SK-N-MC (cell line): ENCODE measurements at regions not wholly inside any gene's neighbourhood (a gene's known extent, or its start where the extent isn't known, plus 50 kb on each side); places are given as distances from the start of the nearest gene placed in this dataset.
"Not testable (repeated sequence)": the region's sequence is repeated elsewhere in the genome, so short reads cannot be mapped to it uniquely, and the experiment has no call there.

Experiments used
- DNase-seq: peaks from one replicate; pipeline ENCODE4 v3.0.0-alpha.2; 2011; ENCODE audit warnings: low read depth, low spot score
- H3K27ac ChIP-seq: fragments of 200-600 bp; sonication (generic); 2 replicates; pipeline ENCODE4 v1.5.1; 2016; ENCODE audit warnings: mixed run types
- H3K36me3 ChIP-seq: fragments of 200-600 bp; sonication (generic); 2 replicates; pipeline ENCODE4 v1.6.1; 2017; ENCODE audit warnings: antibody characterized with exemption, low read length, mixed read lengths; ENCODE audit not compliant: insufficient read depth
- H3K4me3 ChIP-seq: fragments of 200-600 bp; sonication (generic); 2 replicates; pipeline ENCODE4 v1.5.1; 2016
- H3K9ac ChIP-seq: fragments of 200-600 bp; sonication (generic); 2 replicates; pipeline ENCODE4 v1.8.0; 2017; ENCODE audit warnings: mixed run types, mixed read lengths; ENCODE audit not compliant: insufficient read length
- H3K9me3 ChIP-seq: fragments of 200-600 bp; sonication (generic); 2 replicates; pipeline ENCODE4 v1.6.1; 2017; ENCODE audit warnings: low read depth, mild to moderate bottlenecking, antibody characterized with exemption, low read length, moderate library complexity, mixed read lengths
- EZH2 ChIP-seq: fragments of 200-600 bp; sonication (generic); IDR thresholded peaks from one replicate; pipeline ENCODE4 v1.6.1; 2017; ENCODE audit warnings: antibody characterized with exemption
- FOXP2 ChIP-seq: optimal IDR thresholded peaks from 2 replicates; pipeline ENCODE3; 2011; ENCODE audit warnings: mild to moderate bottlenecking, moderate library complexity; ENCODE audit not compliant: insufficient read depth; ENCODE audit errors: extremely low read length, control extremely low read depth
- POLR2AphosphoS5 ChIP-seq: IDR thresholded peaks from 2 replicates; pipeline ENCODE4 v1.6.1; 2012; ENCODE audit warnings: mild to moderate bottlenecking, low read depth, low read length, borderline replicate concordance

DNA sequence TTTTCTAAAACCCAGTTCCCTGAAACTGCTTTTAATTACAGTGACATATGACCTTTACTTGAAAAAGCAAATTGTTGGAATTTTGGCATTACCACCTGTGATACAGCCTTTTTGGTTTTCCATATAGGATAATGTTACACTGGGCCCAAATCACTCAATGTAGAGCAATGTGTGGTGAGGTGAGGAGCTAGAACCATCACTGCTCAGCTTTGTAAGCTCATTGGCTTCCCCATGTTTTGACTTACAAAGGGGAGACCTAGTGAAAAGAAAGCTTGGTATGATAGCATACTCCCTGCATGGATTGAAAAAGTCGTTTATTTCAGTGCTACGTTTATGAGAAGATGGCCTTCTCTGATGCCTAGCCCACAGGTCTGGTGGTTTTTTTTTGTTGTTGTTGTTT lies 470.4 kb upstream of the EPHA7 start:
- TF ChIP-seq POLR2AphosphoS5 (no peak), EZH2 (no peak), FOXP2 (no peak)
- no peak overlapping the region for H3K27ac ChIP-seq

DNA sequence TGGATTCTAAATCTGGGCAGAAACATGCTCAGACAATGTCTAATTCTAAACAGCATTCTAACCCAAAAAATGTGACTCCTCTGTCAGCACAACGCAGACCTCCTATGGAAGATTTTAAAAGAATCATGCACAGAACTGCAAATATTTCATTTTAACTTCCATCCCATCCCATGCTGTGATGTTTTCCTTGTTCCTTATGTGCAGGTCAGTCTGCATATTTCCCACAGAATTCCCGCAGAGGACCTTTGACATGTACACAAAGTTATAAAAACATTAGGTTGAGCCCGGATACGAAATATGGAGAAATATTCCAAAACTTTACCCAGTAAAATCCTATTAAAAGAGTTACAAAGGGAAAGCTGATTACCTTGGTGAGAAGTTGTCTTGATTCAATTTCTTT lies 467.1 kb upstream of the EPHA7 start:
- TF ChIP-seq POLR2AphosphoS5 (no peak), FOXP2 (no peak), EZH2 (no peak)
- DNase-seq: no peak
- no peaks in the 10 kb centered on the region for H3K9me3 ChIP-seq
- H3K36me3 ChIP-seq: no peaks in the 10 kb centered on the region
- no peak overlapping the region for H3K27ac ChIP-seq
- H3K4me3 ChIP-seq: no peak overlapping the region
- no peak overlapping the region for H3K9ac ChIP-seq

More for the DNA sequence above, 470.4 kb upstream of the EPHA7 start:
- no peak for DNase-seq
- no peak overlapping the region for H3K9ac ChIP-seq
- H3K4me3 ChIP-seq: no peak overlapping the region
- no peaks in the 10 kb centered on the region for H3K36me3 ChIP-seq
- H3K9me3 ChIP-seq: no peaks in the 10 kb centered on the region

DNA sequence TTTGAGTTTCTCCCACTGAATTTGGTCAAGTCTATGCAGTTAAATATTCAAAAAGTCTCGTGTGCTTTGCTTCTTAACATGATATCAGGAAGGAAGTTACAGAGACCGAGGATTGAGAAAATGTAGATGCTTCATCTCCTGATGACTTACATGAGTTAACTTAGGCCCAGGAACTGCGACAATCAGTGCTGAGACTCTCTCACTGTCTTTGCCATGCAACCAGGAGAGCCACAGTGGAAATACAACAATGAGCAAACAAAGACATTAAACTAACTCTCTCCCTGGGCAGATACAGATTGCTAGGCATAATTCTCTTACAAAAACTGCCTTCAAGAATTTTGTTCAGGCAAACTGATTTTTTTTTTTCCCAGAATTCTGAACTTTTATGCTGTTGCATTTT lies 440.6 kb upstream of the EPHA7 start:
- no peaks in the 10 kb centered on the region for H3K9me3 ChIP-seq
- H3K9ac ChIP-seq: no peak overlapping the region
- DNase-seq: no peak
- H3K4me3 ChIP-seq: no peak overlapping the region
- H3K36me3 ChIP-seq: no peaks in the 10 kb centered on the region
- no peak overlapping the region for H3K27ac ChIP-seq
- TF ChIP-seq FOXP2 (no peak), POLR2AphosphoS5 (no peak), EZH2 (no peak)

DNA sequence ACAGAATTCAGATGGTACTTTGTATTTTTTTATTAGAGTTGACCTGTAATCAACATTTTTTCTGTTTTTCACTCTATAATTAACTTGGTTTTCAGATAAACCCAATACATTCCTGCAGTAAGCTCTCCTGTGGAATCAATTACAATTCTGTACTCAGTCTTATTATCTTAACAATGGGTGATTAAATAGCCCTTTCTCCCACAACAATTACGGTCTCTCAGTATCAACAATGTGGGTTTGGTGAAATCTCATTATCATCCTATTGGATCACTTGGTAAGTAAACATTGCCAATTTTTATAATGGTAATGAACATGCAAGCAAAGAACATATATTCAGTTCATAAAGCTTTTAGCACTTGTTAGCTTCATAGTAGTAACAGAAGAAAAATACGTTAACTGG lies 438.9 kb upstream of the EPHA7 start:
- Histone ChIP-seq H3K27ac (no peak overlapping the region), H3K9ac (no peak overlapping the region), H3K4me3 (no peak overlapping the region), H3K9me3 (no peaks in the 10 kb centered on the region), H3K36me3 (no peaks in the 10 kb centered on the region)
- DNase-seq: no peak
- TF ChIP-seq FOXP2 (no peak), POLR2AphosphoS5 (no peak), EZH2 (no peak)

DNA sequence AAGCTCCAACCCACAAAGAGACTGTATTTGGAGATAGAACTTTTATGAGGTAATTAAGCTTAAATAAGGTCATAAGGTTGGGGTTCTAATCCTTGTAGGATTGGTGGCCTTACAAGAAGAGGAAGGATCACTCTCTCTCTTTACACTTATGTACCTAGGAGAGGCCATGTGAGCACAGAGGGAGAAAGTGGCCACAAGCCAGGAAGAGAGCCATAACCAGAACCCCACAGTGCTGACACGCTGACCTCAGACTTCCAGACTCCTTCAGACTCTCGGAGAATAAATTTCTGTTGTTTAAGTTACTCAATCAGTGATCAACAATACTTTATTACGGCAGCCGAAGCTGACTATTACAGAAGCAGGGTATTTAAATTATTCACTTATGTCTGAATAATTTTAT lies 430.5 kb upstream of the EPHA7 start:
- no peak for DNase-seq
- TF ChIP-seq EZH2: no peak
- TF ChIP-seq POLR2AphosphoS5: no peak
- no peak for TF ChIP-seq FOXP2
- no peaks in the 10 kb centered on the region for H3K36me3 ChIP-seq
- no peak overlapping the region for H3K4me3 ChIP-seq
- H3K9me3 ChIP-seq: no peaks in the 10 kb centered on the region
- no peak overlapping the region for H3K9ac ChIP-seq
- H3K27ac ChIP-seq: no peak overlapping the region

DNA sequence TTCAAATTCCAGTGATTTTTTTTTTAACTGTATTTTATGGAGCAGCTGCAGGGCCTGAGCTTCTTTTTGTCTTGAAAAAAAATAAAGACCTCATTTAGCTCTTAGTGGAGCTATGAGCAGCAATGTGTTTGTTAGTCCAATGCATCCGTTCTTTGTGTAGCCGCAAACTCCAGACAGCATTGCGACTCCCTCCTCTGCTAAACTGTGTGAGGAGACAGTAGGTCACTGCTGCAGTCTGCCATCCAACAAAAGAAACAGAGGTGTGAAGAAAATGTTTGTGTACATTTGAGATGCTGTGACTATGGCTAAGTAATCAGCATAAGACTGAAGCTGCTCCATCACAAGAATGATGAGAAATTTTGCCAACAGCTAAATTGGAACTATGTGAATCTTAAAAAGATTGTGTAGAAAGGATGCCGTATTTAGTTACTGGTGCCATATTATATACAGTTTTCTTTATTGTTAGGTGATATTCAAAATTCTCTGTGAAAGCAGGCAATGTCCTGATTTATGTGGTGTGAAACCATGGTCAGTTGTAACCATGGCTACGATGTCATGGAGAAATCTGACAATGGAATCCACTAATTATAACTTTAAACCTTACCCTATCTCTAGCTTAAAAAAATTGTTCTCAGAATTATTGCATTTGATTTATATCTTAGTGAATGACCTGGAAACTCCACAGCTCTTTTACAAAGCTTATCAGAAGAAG lies 428.8 kb upstream of the EPHA7 start:
- H3K9ac ChIP-seq: no peak overlapping the region
- H3K36me3 ChIP-seq: no peaks in the 10 kb centered on the region
- H3K4me3 ChIP-seq: no peak overlapping the region
- H3K27ac ChIP-seq: no peak overlapping the region
- no peaks in the 10 kb centered on the region for H3K9me3 ChIP-seq
- no peak for DNase-seq
- no peak for TF ChIP-seq EZH2
- no peak for TF ChIP-seq POLR2AphosphoS5
- no peak for TF ChIP-seq FOXP2

DNA sequence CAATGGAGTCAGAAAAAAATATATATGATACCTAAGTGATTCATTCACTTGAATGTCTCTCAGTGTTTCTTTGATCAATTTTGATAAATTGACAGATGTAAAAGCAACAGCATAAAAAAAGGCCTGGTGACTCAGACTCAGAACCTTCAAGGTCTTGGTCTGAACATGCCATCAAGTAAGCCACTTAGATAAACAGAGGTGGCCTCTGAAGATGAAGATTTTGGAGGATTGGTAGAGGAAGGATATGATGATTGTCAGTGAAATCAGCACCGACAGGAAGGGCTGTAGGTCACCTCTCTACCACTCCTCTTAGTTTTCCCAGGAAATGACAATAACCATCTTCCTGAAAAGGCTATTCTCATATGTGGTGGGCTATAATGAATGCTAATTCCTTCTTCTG lies 422.8 kb upstream of the EPHA7 start:
- Histone ChIP-seq H3K27ac (no peak overlapping the region), H3K4me3 (no peak overlapping the region), H3K9ac (no peak overlapping the region), H3K36me3 (no peaks in the 10 kb centered on the region), H3K9me3 (no peaks in the 10 kb centered on the region)
- no peak for TF ChIP-seq POLR2AphosphoS5
- no peak for TF ChIP-seq EZH2
- TF ChIP-seq FOXP2: no peak
- no peak for DNase-seq

DNA sequence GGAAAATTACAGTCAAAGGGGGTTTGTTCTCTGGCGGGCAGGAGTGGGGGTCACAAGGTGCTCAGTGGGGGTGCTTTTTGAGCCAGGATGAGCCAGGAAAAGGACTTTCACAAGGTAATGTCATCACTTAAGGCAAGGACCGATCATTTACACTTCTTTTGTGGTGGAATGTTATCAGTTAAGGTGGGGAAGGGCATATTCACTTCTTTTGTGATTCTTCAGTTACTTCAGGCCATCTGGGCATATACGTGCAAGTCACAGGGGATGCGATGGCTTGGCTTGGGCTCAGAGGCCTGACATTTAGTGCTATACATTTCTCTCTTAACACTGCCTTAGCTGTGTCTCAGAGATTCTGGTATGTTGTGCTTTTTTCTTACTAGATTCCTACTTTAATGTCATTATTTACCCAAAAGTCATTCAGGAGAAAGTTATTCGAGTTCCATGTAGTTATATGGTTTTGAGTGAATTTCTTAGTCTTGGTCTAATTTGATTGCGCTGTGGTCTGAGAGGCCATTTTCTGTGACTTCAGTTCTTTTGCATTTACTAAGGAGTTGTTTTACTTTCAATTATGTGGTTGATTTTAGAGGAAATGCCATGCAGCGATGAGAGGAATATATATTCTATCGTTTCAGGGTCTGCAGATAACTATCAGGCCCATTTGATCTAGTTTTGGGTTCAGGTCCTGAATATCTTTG lies 416.2 kb upstream of the EPHA7 start:
- H3K27ac ChIP-seq, DNase-seq, H3K9ac ChIP-seq, H3K4me3 ChIP-seq, H3K36me3 ChIP-seq, H3K9me3 ChIP-seq: not testable (repeated sequence)

DNA sequence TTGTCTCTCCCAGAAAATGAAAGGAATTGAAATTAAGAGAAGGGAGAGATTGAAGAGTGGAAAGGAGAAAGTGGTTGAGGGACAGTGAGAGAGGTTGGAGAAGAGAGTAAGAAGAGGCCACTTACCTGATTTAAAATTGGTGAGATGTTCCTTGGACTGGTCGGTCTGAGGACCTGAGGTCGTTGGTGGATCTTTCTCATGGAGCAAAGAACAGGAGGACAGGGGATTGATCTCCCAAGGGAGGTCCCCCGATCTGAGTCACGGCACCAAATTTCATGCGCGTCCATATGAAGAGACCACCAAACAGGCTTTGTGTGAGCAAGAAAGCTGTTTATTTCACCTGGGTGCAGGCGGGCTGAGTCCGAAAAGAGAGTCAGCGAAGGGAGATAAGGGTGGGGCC lies 415.7 kb upstream of the EPHA7 start:
- DNase-seq, H3K9ac ChIP-seq, H3K9me3 ChIP-seq, H3K36me3 ChIP-seq, H3K4me3 ChIP-seq, H3K27ac ChIP-seq: not testable (repeated sequence)

DNA sequence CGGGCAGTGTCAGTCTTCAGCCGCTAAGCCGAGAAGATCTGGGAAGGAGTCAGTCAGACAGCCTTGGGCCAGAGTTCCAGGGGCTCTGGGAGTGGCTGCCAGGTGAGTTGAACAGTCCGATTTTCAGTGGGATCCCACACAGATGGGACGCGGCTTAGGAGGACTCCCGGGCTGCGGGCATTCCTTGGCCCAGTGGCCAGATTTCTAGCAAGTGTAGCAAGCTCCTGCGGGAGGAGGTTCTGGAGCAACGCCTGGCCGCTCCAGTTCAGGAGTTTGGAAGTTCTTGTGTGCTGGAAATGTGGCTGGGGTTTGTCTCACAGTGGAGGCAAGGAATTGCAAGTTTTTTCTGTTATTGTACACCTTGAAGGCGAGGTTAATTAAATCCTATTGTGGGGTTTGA lies 414.0 kb upstream of the EPHA7 start:
- not testable (repeated sequence) for DNase-seq, H3K36me3 ChIP-seq, H3K27ac ChIP-seq, H3K9ac ChIP-seq, H3K9me3 ChIP-seq, H3K4me3 ChIP-seq

DNA sequence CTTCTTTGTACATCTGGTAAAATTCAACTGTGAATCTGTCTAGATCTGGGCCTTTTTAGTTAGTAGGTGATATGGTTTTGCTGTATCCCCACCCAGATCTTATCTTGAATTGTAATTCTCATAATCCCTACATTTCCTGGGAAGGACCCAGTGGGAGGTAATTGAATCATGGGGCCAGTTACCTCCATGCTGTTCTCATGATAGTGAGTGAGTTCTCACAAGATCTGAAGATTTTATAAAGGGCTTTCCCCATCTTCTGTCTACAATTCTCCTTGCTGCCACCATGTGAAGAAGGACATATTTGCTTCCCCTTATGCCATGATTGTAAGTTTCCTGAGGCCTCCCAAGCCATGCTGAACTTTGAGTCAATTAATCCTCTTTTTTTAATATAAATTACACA lies 410.4 kb upstream of the EPHA7 start:
- not testable (repeated sequence) for H3K27ac ChIP-seq, DNase-seq, H3K36me3 ChIP-seq, H3K9me3 ChIP-seq, H3K9ac ChIP-seq, H3K4me3 ChIP-seq
